SKM-1 treated with dmso at 0.1 percent for 144 hours (cell line): ENCODE measurements at regions not wholly inside any gene's neighbourhood (a gene's known extent, or its start where the extent isn't known, plus 50 kb on each side); places are given as distances from the start of the nearest gene placed in this dataset.
"Not testable (repeated sequence)": the region's sequence is repeated elsewhere in the genome, so short reads cannot be mapped to it uniquely, and the experiment has no call there.

Source experiments
- DNase-seq: peaks from one replicate; lab custom pipeline; 2025; ENCODE audit not compliant: unreplicated experiment; lab: John Stamatoyannopoulos, UW

GRCh38 chr2:81078102-81078501 lies 773.5 kb upstream of the LRRTM1 start:
- no peak for DNase-seq

- DNase-seq: no peak
Measured at GRCh38 chr2:81077396-81077795, 772.8 kb upstream of the LRRTM1 start.

GRCh38 chr2:81073412-81073811 lies 768.9 kb upstream of the LRRTM1 start:
- DNase-seq: no peak

DNA sequence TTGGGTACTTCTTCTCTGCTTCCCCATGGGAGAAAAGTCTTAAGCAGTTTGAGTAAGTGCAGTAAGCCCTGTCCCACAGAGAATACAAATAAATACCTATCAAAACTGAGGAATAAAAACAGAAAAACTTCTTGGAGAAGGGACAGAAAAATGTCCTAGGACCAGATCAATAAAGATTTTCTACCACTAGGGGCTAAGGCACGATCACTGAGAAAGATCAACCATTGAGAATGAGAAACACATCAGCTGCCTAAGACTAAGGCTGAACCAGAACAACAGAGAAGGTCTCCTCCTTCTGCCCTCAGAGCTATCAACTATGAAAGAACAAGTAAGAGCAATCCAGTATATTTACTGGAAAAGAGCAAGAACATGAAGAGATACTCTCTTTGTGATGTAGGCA lies 763.6 kb upstream of the LRRTM1 start:
- DNase-seq: no peak

- DNase-seq: no peak
Measured at GRCh38 chr2:81061016-81061415, 756.5 kb upstream of the LRRTM1 start.

- no peak for DNase-seq
Measured at GRCh38 chr2:81050580-81051095, 746.1 kb upstream of the LRRTM1 start.

GRCh38 chr2:81043681-81044080 lies 739.1 kb upstream of the LRRTM1 start:
- no peak for DNase-seq

DNA sequence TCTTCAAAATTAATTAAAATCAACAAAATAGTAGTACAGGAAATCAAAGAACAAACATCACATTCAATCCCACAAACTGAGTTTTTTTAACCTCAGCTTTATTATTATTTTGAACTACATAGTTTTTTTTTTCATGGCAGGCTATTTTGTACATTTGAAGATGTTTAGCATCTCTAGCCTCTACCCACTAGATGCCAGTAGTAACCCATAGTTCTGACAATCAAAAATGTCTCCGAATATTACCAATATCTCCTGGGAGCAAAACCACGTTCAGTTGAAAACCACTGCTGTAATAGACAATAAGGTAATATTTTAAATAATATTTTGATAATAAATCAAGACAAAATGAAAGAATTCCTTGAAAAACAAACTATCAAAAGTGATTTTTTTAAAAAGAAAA lies 702.6 kb upstream of the LRRTM1 start:
- no peak for DNase-seq

GRCh38 chr2:81002906-81003305 lies 698.4 kb upstream of the LRRTM1 start:
- no peak for DNase-seq

DNA sequence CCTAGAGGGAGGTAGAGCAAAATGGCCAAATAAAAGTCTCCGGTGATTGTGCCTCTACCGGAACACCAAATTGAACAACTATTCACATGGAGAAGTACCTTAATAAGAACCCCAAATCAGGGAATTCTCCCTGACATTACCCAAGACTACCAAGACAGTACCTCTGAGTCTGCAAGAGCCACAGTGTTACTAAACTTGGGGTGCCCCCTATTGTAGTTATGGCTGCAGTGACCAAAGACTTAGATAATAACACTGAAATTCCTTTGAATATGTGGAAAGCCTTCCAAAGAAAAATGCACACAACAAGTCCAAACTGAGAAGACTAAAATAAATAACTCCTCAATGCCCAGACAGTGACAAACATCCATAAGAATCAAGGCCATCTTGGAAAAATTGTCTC lies 682.9 kb upstream of the LRRTM1 start:
- no peak for DNase-seq

GRCh38 chr2:80969900-80970299 lies 665.3 kb upstream of the LRRTM1 start:
- DNase-seq: no peak

DNA sequence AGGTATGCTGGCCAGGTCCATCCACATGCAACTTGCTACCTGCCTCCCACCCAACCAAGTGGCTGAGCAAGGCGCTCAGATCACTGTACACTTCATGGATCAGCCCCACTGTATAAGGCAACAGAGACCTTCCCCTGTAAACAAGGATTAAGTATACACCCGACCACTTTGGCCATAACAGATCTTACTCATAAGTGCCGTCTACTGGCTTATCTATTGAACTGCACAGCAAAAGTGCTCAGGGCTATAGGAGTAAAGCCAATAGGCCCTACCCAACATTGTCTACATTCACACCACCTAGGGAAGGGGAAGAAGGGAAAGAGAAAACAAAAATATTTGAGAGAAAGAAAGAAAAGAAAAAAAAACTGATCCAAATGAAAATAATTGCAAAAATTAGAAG lies 663.9 kb upstream of the LRRTM1 start:
- DNase-seq: no peak

DNA sequence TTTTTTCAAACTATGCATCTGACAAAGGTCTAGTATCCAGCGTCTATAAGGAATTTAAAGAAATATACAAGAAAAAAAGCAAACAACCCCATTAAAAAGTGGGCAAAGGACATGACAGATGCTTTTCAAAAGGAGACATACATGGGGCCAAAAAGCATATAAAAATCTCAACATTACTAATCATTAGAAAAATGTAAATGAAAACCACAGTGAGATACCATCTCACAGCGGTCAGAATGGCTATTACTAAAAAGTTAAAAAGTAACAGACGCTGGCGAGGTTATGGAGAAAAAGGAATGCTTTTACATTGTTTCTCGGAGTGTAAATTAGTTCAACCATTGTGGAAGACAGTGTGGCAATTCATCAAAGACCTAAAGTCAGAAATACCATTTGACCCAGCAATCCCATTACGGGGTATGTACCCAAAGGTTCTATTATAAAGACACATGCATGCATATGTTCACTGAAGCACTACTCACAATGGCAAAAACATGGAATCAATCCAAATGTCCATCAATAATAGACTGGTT lies 643.1 kb upstream of the LRRTM1 start:
- DNase-seq: no peak

DNA sequence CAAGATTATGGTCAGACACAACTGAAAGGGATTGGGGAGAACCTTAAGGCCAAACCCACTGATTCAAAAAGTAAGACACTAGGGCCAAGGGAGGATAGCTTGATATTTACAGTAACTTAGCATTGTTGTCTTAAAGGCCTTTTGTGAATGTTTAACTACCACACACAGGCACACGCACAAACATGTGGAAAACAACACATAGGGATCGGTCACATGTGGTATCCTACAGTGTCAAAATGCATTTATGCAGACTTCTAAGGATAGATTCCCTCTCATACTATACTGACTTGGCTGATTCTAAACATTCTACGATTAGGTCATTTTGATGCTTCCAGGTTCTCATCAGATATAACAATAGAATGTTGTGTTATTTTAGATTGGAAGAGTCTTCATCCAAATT lies 638.9 kb upstream of the LRRTM1 start:
- no peak for DNase-seq

- DNase-seq: no peak
Measured at GRCh38 chr2:80942766-80943165, 638.2 kb upstream of the LRRTM1 start.

DNA sequence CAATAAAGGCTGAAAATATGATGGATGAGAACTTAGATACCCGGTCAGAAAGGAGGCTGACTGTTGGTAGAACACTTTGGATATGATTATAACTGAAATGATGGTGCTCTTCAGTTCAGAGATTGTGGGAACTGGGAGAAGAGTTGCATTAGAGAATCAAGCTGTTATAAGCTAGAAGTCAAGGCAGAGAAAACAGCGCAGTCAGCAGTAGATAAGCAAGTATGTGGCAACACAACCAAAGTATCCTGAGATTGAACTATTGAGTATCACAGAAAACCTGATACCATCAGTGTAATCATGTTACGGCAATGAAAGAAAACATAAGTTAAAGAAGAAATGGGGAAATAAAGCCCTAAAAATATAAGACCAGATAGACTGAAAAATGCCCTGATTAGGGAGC lies 633.9 kb upstream of the LRRTM1 start:
- no peak for DNase-seq

DNA sequence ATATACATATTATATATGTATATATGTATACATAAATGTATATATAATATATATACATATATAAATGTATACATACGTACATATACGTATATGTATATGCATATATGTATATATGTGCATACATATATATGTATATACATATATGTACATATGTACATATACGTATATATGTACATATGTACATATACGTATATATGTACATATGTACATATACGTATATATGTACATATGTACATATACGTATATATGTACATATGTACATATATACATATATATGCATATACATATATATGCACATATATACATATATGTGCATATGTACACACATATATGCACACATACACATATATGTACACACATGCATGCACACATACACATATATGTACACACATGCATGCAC lies 627.3 kb upstream of the LRRTM1 start:
- DNase-seq: not testable (repeated sequence)

GRCh38 chr2:80930777-80931176 lies 626.2 kb upstream of the LRRTM1 start:
- DNase-seq: no peak

GRCh38 chr2:80926168-80926567 lies 621.6 kb upstream of the LRRTM1 start:
- DNase-seq: no peak

GRCh38 chr2:80896576-80896975 lies 592.0 kb upstream of the LRRTM1 start:
- no peak for DNase-seq

- no peak for DNase-seq
Measured at GRCh38 chr2:80894486-80894885, 589.9 kb upstream of the LRRTM1 start.

DNA sequence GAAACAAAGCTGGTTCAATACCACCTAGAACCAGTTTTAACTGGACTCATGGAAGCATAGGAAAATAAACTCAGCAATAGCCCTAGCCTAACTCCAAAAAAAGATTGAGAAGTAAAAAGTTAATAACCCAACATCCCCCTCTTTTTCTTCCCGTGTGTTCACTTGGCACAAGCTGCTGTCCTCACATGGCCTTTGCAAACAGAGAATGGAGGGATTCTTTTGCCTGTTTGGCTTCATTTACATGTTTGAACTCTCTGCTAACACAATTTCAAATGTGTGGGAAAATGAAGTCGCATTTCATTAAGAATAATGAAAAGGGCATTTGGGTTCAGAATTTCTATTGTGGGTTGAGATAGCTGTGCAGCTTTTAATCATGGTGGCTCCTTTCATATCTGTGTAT lies 589.2 kb upstream of the LRRTM1 start:
- DNase-seq: no peak

GRCh38 chr2:80889009-80889408 lies 584.5 kb upstream of the LRRTM1 start:
- DNase-seq: no peak
